NOMO-1 treated with DMSO at 0.1 percent for 48 hours (cell line): ENCODE measurements at regions not wholly inside any gene's neighbourhood (a gene's known extent, or its start where the extent isn't known, plus 50 kb on each side); places are given as distances from the start of the nearest gene placed in this dataset.
"Not testable (repeated sequence)": the region's sequence is repeated elsewhere in the genome, so short reads cannot be mapped to it uniquely, and the experiment has no call there.

Experiments used
- DNase-seq: peaks from one replicate; lab custom pipeline; 2025; ENCODE audit not compliant: unreplicated experiment; lab: John Stamatoyannopoulos, UW

DNA sequence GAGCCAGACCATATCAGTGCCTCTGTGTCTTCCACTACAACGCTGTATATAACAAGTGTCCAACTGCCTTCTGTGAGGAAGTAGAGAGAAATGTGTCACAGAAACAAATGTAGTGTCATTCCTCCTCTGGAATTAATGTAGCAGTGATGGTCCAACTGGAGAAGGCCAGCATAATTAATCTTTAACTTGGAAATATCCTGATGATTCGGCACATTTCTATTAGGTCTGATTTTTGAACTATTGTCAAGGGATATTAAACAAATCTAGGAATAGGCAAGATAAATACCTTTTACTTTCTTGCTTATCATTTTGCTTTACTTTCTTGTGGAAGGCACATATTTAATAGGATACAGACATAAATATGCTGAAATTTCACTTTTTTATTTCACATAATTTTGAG lies 446.2 kb upstream of the ALCAM start:
- DNase-seq: no peak

- DNase-seq: no peak
These were observed 432.7 kb upstream of the ALCAM start for GRCh38 chr3:104933972-104934371.

DNA sequence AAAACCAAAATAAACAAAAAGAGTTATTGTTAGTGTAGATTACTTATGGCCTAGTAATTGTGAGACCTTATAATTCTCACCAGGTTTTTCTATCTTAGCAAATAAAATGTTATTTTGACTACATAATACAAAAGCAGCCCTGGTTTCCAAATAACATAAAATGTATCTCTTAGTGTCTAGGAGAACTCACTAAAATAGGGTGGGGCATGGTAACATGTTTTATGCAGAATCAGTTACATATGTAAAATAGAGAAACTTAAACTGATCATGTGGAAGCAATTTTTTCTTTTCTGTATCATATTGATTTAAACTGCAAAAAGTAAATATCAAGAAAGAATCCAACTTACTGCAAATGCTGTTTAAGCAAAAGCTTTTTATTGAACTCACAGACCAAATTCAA lies 431.1 kb upstream of the ALCAM start:
- no peak for DNase-seq

DNA sequence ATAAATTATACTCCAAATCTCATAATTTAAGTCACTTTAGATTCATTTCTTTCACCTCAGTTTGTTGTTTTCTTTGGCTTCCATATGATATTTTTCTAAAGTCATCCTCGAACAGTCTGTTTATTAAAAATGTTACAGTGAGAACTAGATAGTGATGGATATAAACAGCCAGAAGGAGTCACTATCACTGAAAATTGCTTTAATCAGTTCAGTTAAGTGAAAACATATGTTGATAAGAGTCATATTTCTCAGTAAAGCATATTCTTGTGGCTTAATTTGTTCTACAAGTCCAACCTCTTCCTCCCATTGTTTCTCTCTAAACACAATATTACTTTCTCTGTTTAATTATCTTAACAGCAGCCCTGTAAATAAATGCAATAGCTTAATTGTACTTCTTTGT lies 427.5 kb upstream of the ALCAM start:
- DNase-seq: no peak

DNA sequence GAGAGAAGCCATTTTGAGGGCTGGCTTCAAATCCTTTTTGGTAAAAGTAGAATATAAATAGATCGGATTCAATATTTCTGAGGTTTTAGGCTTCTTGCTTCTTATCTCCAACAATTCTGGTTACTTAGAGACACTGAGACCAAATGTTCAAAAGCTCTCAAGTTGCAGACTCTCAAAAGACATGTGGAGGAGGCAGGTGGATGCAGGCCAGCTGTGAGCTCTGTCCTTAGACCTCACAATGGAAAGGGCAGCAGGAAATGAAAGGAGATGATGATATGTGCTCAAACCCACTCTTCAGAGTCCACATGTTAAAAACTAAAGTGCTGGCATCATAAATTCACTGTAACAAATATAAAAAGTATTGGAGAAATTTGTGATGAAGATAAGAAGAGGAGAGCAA lies 424.9 kb upstream of the ALCAM start:
- DNase-seq: no peak

DNA sequence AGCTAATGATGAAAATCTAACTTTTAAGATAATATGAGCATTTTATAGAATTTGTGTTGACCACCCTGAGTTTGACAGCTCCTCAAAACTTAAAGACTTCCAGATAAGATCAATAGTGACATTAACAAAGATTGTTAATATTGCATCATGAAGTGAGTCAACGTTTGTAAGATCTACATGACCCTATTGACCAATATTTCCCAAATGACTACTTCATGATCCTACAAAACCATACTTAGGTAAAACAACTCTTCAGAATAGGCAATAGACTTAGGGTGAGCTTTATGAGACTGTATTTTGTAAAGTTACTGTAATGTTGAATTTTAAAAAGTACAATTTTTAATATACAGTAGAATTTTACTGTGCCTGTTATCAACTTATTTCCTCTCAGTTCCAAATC lies 422.7 kb upstream of the ALCAM start:
- DNase-seq: no peak

GRCh38 chr3:104947943-104948342 lies 418.8 kb upstream of the ALCAM start:
- no peak for DNase-seq

DNA sequence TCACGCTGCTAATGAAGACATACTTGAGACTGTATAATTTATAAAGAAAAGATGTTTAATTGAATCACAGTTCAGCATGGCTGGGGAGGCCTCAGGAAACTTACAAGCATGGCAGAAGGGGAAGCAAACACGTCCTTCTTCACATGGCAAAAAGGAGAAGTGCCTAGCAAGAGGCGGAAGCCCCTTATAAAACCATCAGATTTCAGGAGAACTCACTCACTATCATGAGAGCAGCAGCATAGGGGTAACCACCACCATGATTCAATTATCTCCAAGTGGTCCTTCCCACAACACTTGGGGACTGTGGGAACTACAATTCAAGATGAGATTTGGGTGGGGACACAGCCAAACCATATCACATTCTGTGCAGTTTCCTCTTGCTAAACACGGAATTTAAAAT lies 416.9 kb upstream of the ALCAM start:
- DNase-seq: not testable (repeated sequence)

- DNase-seq: no peak
These were observed 415.3 kb upstream of the ALCAM start for GRCh38 chr3:104951426-104951825.

GRCh38 chr3:104952146-104952972 lies 414.4 kb upstream of the ALCAM start:
- no peak for DNase-seq

DNA sequence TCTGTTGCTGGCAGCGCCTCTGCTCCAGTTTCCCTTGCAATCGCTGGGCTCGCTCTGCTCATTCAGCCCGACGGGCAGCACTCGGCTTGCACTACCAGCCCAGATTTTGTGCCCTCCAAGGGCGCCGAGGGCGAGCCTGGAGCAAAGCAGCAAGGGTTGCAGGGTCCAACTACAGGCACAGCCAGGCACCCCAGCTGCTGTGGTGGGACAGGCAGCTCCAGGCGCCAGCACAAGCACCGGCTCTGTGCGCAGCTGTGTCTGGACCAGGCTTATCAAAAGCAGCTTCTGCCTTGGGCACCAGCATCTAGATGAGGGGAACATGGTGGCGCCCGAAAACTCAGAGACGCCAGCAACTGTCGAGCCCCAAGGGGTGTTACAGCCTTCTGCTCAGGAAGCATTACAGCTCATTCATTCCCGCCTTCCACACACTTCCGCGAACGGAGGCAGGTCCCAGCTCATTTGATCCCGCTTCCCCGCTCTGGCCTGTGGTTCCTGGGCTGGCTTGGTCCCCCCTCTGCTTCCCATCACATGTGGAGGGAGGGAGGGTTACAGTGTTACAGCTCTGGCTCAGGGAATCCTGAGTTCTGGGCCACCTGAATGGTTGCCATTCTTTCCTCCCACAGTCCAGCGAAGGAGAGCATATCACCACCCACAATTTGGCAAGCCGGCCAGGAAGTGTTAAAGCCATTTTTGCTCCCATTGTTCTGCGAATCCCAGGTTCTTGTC lies 409.9 kb upstream of the ALCAM start:
- no peak for DNase-seq

GRCh38 chr3:104960579-104960978 lies 406.1 kb upstream of the ALCAM start:
- DNase-seq: no peak

DNA sequence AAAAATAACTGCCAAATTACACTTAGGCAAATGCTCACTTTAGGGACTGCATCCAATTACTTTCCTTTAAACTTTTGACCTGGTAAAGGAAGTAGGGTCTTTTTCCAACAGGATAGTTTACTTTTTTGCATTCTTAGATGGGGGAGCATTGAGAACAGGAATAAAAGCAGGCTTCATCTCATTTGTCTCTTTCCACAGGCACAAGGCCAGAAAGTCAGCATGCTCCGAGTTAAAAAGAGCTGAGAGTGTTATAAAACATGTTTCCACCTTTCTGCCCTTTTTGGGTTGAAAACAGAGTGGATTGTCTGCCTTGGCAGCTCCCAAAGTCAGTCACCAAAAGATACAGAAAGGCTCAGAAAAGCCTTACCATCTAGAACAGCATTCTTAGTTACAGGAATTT lies 404.9 kb upstream of the ALCAM start:
- DNase-seq: no peak

DNA sequence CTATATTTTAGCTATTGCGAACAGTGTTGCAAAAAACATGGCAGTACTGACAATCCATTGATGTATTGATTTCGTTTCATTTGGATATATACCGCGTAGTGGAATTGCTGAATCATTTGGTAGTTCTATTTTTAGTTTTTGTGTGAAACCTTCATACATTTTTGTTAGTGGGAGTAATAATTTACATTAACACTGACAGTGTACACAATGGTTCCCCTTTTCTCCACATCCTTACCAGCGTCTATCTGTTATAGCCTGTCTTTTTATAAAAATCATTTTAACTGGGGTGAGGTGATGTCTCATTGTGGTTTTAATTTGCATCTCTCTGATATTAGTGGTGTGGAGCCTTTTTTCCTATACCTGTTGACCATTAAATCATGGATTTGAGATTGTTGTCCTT lies 392.4 kb upstream of the ALCAM start:
- peak; percentile 43 for DNase-seq

- no peak for DNase-seq
These were observed 389.0 kb upstream of the ALCAM start for GRCh38 chr3:104977719-104978118.

- DNase-seq: no peak
These were observed 384.6 kb upstream of the ALCAM start for GRCh38 chr3:104982130-104982529.

GRCh38 chr3:104987859-104988258 lies 378.9 kb upstream of the ALCAM start:
- no peak for DNase-seq

GRCh38 chr3:104988496-104988895 lies 378.2 kb upstream of the ALCAM start:
- no peak for DNase-seq

GRCh38 chr3:104989878-104990277 lies 376.8 kb upstream of the ALCAM start:
- DNase-seq: no peak

DNA sequence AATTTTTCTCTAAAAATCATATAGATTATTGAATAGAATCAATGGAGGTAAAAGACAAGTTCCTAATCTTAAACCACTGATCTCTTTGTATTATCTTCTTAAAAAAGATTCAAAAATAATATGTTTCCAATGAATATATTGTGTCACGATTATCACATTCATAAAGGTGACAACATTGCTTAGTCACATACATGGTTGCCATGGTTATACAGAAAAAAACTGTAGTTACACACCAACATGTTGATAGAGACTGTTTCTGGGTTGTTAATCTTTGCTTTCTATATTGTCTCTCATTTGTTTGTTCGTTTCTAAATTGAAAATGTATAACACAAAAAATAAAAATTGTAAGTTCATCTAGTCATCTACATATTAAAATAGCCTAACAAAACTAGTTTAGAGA lies 376.0 kb upstream of the ALCAM start:
- no peak for DNase-seq

DNA sequence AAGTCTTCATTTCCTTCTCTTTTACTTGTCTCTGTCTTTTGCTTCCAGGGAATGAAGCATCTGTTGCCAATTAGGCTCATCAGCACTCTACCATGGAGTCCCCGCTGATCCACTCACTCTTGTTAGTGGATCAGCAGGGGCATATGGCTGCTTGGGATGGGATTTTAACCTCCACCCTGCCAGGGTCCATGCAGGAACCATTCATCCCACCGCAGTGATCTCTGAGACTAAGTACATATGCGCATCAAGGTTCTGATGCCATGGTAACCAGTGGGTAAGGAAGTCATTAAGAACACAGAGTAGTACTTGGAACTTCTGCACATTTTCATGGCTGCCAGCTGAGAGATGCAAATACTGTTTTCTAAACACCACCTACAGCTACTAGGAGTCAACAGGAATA lies 374.0 kb upstream of the ALCAM start:
- no peak for DNase-seq

- no peak for DNase-seq
These were observed 360.5 kb upstream of the ALCAM start for GRCh38 chr3:105006164-105006563.

GRCh38 chr3:105013657-105014056 lies 353.1 kb upstream of the ALCAM start:
- DNase-seq: no peak
